HepG2 (cell line): ENCODE measurements at regions not wholly inside any gene's neighbourhood (a gene's known extent, or its start where the extent isn't known, plus 50 kb on each side); places are given as distances from the start of the nearest gene placed in this dataset.

ENCODE experiments used
- ATAC-seq: fragments of 200-7000 bp; cut with Tn5 transposase; 3 replicates; pipeline ENCODE4 v1.9.1; 2020; ENCODE audit warnings: mild to moderate bottlenecking, moderate library complexity
- BruUV-seq: library from RNA; stranded (reverse); fragments of 400-500 nt; replicated peaks from 2 replicates; lab custom pipeline; 2021; lab: Mats Ljungman, UMichigan
- CTCF ChIA-PET: fragments of 300-600 bp; formaldehyde crosslinking; extraction: SDS; loops from one replicate; lab custom pipeline; 2021; ENCODE audit warnings: low total read pairs, inconsistent platforms, low intra/inter-chr PET ratio; lab: Yijun Ruan, JAX
- POLR2A ChIA-PET: fragments of 350-600 bp; sonication (Branson Sonifier 250); formaldehyde crosslinking; loops from one replicate; lab custom pipeline; 2020; ENCODE audit warnings: antibody characterized with exemption, inconsistent platforms; lab: Yijun Ruan, JAX
- DNase-seq: peaks from one replicate; pipeline ENCODE4 v3.0.0-alpha.2; 2015; ENCODE audit warnings: low spot score
- FAIRE-seq: peaks from 3 replicates; lab custom pipeline; 2011; peaks lifted over from hg19 to GRCh38; lab: Jason Lieb, UNC
- H2AFZ ChIP-seq: one replicate; pipeline ENCODE4 v1.6.1; 2011; ENCODE audit warnings: low read length, inconsistent platforms
- H3K27ac ChIP-seq: fragments of 300-600 bp; 3 replicates; pipeline ENCODE4 v1.8.0; 2011; ENCODE audit warnings: mixed run types, mild to moderate bottlenecking, mixed read lengths, low read length, inconsistent platforms; ENCODE audit not compliant: insufficient read depth; ENCODE audit errors: extremely low read length
- H3K27me3 ChIP-seq, 2 experiments: fragments of 200-600 bp in 1 of 2; 2 replicates in 1 of 2; 3 replicates in 1 of 2; pipeline versions ENCODE4 v1.6.0 to v1.8.0; 2011; ENCODE audit warnings: low read length in 2 of 2, mild to moderate bottlenecking in 2 of 2, moderate library complexity in 2 of 2, inconsistent platforms in 1 of 2; ENCODE audit not compliant: insufficient read depth in 2 of 2, control insufficient read depth in 1 of 2
- H3K36me3 ChIP-seq, 2 experiments: fragments of 200-600 bp in 1 of 2; replicated peaks in 1 of 2; 2 replicates in 1 of 2; 3 replicates in 1 of 2; pipeline versions ENCODE4 v1.5.1 to v1.8.0; 2011; ENCODE audit warnings: low read length in 2 of 2, inconsistent platforms in 1 of 2; ENCODE audit not compliant: insufficient read depth in 2 of 2, control insufficient read depth in 1 of 2
- H3K4me1 ChIP-seq: 2 replicates; pipeline ENCODE4 v1.5.1; 2012; ENCODE audit warnings: low read length, inconsistent platforms; ENCODE audit not compliant: insufficient read depth
- H3K4me2 ChIP-seq: 2 replicates; pipeline ENCODE4 v1.6.0; 2011; ENCODE audit warnings: low read depth, low read length, inconsistent platforms
- H3K4me3 ChIP-seq, 3 experiments: fragments of 200-600 bp in 1 of 3; sonication (generic), shearing (Covaris generic) in 1 of 3; replicated peaks in 1 of 3; 2 replicates each; pipeline ENCODE4 v1.5.1; 2011 to 2016; ENCODE audit warnings: low read length in 3 of 3, inconsistent platforms in 2 of 3, low read depth in 2 of 3, mild to moderate bottlenecking in 2 of 3, control low read depth in 1 of 3, mixed read lengths in 1 of 3; ENCODE audit not compliant: insufficient read depth in 1 of 3
- H3K79me2 ChIP-seq: one replicate; pipeline ENCODE4 v1.6.1; 2011; ENCODE audit warnings: low read length, inconsistent platforms; ENCODE audit not compliant: insufficient read depth
- H3K9ac ChIP-seq: 2 replicates; pipeline ENCODE4 v1.6.0; 2011; ENCODE audit warnings: mild to moderate bottlenecking, low read depth, low read length, inconsistent platforms; ENCODE audit not compliant: insufficient read depth
- H3K9me3 ChIP-seq: 2 replicates; pipeline ENCODE4 v1.5.1; 2012; ENCODE audit warnings: mild to moderate bottlenecking, low read length
- H4K20me1 ChIP-seq: 2 replicates; pipeline ENCODE4 v1.6.0; 2011; ENCODE audit warnings: inconsistent platforms, mild to moderate bottlenecking, low read length, moderate library complexity; ENCODE audit not compliant: insufficient read depth
- FOXK1 ChIP-seq: sonication (generic); formaldehyde crosslinking; IDR thresholded peaks from 2 replicates; pipeline ENCODE4 v1.4.0; 2020; ENCODE audit warnings: low read depth, missing genetic modification reagents, borderline replicate concordance
- GMEB2 ChIP-seq: IDR thresholded peaks from 2 replicates; pipeline ENCODE4 v1.6.1; 2016; ENCODE audit warnings: missing biosample characterization, missing genetic modification reagents, low read depth
- MTF1 ChIP-seq: sonication (generic); formaldehyde crosslinking; IDR thresholded peaks from 2 replicates; pipeline ENCODE4 v1.5.0; 2020; ENCODE audit warnings: missing genetic modification reagents
- NR2F1 ChIP-seq, 2 experiments: fragments of 450-650 bp in 1 of 2; formaldehyde crosslinking in 1 of 2; IDR thresholded peaks; 2 replicates each; pipeline versions ENCODE4 v1.5.0 to v1.6.1; 2016 to 2020; ENCODE audit warnings: mild to moderate bottlenecking in 1 of 2, missing compliant biosample characterization in 1 of 2, missing genetic modification reagents in 1 of 2, moderate library complexity in 1 of 2
- NR3C1 ChIP-seq: sonication (generic); formaldehyde crosslinking; IDR thresholded peaks from 2 replicates; pipeline ENCODE4 v1.4.0; 2020; ENCODE audit warnings: missing genetic modification reagents
- ZFYVE20 ChIP-seq: sonication (generic); formaldehyde crosslinking; IDR thresholded peaks from 2 replicates; pipeline ENCODE4 v1.8.0; 2023; ENCODE audit warnings: low read depth, mild to moderate bottlenecking, moderate library complexity, missing genetic modification reagents, borderline replicate concordance
- ZNF333 ChIP-seq: sonication (generic); formaldehyde crosslinking; IDR thresholded peaks from 2 replicates; pipeline ENCODE4 v1.4.0; 2020; ENCODE audit warnings: mild to moderate bottlenecking, missing genetic modification reagents, borderline replicate concordance
- ZNF33A ChIP-seq: sonication (generic); formaldehyde crosslinking; IDR thresholded peaks from 2 replicates; pipeline ENCODE4 v1.5.1; 2020; ENCODE audit warnings: missing genetic modification reagents, mild to moderate bottlenecking, moderate library complexity, borderline replicate concordance
- ZNF468 ChIP-seq: sonication (generic); formaldehyde crosslinking; IDR thresholded peaks from 2 replicates; pipeline ENCODE4 v1.8.0; 2022; ENCODE audit warnings: mild to moderate bottlenecking, moderate library complexity, missing genetic modification reagents
- ZNF543 ChIP-seq: sonication (generic); formaldehyde crosslinking; IDR thresholded peaks from 2 replicates; pipeline ENCODE4 v1.4.0; 2020; ENCODE audit warnings: mild to moderate bottlenecking, missing genetic modification reagents
- ZNF552 ChIP-seq: sonication (generic); formaldehyde crosslinking; IDR thresholded peaks from 2 replicates; pipeline ENCODE4 v1.9.0; 2022; ENCODE audit warnings: missing genetic modification reagents, mild to moderate bottlenecking, borderline replicate concordance
- ZNF724P ChIP-seq: sonication (generic); formaldehyde crosslinking; IDR thresholded peaks from 2 replicates; pipeline ENCODE4 v1.8.0; 2022; ENCODE audit warnings: missing genetic modification reagents, borderline replicate concordance
- ZNF781 ChIP-seq: sonication (generic); formaldehyde crosslinking; IDR thresholded peaks from 2 replicates; pipeline ENCODE4 v1.5.1; 2020; ENCODE audit warnings: borderline replicate concordance, mild to moderate bottlenecking, missing genetic modification reagents; ENCODE audit errors: not compliant biosample characterization
- ZNF878 ChIP-seq: sonication (generic); formaldehyde crosslinking; IDR thresholded peaks from 2 replicates; pipeline ENCODE4 v1.8.1; 2023; ENCODE audit warnings: mild to moderate bottlenecking, missing genetic modification reagents, moderate library complexity
- WGBS: methylation state at CpG from one replicate; pipeline ENCODE4 v1.1.6; 2017; ENCODE audit warnings: low lambda C conversion rate; 5-methylcytosine and 5-hydroxymethylcytosine counted together
- in situ Hi-C: cut with HindIII; loops from 2 replicates; pipeline ENCODE4 v1.10.0; 2017; ENCODE audit warnings: low pct_unique_long_range_greater_than_20kb; ENCODE audit not compliant: extremely low pct_ligation_motif_present
- intact Hi-C: fragments of 100-400 bp; cut with micrococcal nuclease; formaldehyde crosslinking; loops from one replicate; pipeline ENCODE4 v1.10.0; 2022; ENCODE audit not compliant: unreplicated experiment
- TF ChIP-seq, protein P1 (sequence below): sonication (generic); formaldehyde crosslinking; IDR thresholded peaks from 2 replicates; pipeline ENCODE4 v1.8.0; 2022; ENCODE audit warnings: missing genetic modification reagents, mild to moderate bottlenecking, borderline replicate concordance
- TF ChIP-seq, protein P2 (sequence below): sonication (generic); formaldehyde crosslinking; IDR thresholded peaks from 2 replicates; pipeline ENCODE4 v1.5.0; 2020; ENCODE audit warnings: missing genetic modification reagents

- H3K4me3 ChIP-seq = no peak overlapping the region
- H4K20me1 ChIP-seq = no peaks in the 10 kb centered on the region
- H3K9me3 ChIP-seq = no peaks in the 10 kb centered on the region
- no peaks in the 10 kb centered on the region for H3K79me2 ChIP-seq
- DNase-seq (no peak), FAIRE-seq (no peak), ATAC-seq (no peak)
- no peaks in the 10 kb centered on the region for H3K36me3 ChIP-seq
- H3K4me2 ChIP-seq = no peak overlapping the region
- TF ChIP-seq FOXK1 (no peak), ZNF878 (CRISPR knock-in tag) (no peak), ZFYVE20 (CRISPR knock-in tag) (no peak), ZNF468 (CRISPR knock-in tag) (no peak), ZNF781 (no peak), ZNF33A (CRISPR knock-in tag) (no peak), ZNF333 (no peak), ZNF724P (no peak), MTF1 (no peak), ZNF552 (CRISPR knock-in tag) (no peak), ZNF543 (CRISPR knock-in tag) (no peak), GMEB2 (CRISPR knock-in tag) (no peak), NR3C1 (CRISPR knock-in tag) (no peak), NR2F1 (CRISPR knock-in tag; IDR thresholded peaks at IDR 0.05) (no peak)
- TF ChIP-seq, protein P1, sequence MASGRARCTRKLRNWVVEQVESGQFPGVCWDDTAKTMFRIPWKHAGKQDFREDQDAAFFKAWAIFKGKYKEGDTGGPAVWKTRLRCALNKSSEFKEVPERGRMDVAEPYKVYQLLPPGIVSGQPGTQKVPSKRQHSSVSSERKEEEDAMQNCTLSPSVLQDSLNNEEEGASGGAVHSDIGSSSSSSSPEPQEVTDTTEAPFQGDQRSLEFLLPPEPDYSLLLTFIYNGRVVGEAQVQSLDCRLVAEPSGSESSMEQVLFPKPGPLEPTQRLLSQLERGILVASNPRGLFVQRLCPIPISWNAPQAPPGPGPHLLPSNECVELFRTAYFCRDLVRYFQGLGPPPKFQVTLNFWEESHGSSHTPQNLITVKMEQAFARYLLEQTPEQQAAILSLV (CRISPR knock-in tag) = no peak
- TF ChIP-seq, protein P2, sequence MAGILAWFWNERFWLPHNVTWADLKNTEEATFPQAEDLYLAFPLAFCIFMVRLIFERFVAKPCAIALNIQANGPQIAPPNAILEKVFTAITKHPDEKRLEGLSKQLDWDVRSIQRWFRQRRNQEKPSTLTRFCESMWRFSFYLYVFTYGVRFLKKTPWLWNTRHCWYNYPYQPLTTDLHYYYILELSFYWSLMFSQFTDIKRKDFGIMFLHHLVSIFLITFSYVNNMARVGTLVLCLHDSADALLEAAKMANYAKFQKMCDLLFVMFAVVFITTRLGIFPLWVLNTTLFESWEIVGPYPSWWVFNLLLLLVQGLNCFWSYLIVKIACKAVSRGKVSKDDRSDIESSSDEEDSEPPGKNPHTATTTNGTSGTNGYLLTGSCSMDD (CRISPR knock-in tag) = no peak
- intact Hi-C loops = no loop called here
- in situ Hi-C loops = no loop called here
- H3K4me1 ChIP-seq = no peaks in the 10 kb centered on the region
- CTCF ChIA-PET = no interaction called here
- no peak overlapping the region for H2AFZ ChIP-seq
- POLR2A ChIA-PET = no interaction called here
- no peaks in the 10 kb centered on the region for H3K27me3 ChIP-seq
- BruUV-seq = no TSS peak
- H3K9ac ChIP-seq = no peak overlapping the region
- under 1% methylated on average over 3 of the region's 3 CpGs for WGBS
- H3K27ac ChIP-seq = no peak overlapping the region
Measured at GRCh38 chr5:31113101-31113500, 80.4 kb upstream of the CDH6 start.
